Bronchial epithelial cell (primary cell): ENCODE measurements at regions not wholly inside any gene's neighbourhood (a gene's known extent, or its start where the extent isn't known, plus 50 kb on each side); places are given as distances from the start of the nearest gene placed in this dataset.

Experiments
- DNase-seq: peaks from one replicate; pipeline ENCODE4 v3.0.0-alpha.2; 2010; ENCODE audit warnings: low read depth
- FAIRE-seq: peaks from 2 replicates; lab custom pipeline; 2011; peaks lifted over from hg19 to GRCh38; lab: Jason Lieb, UNC
- H3K27me3 ChIP-seq: 2 replicates; pipeline ENCODE4 v1.5.1; 2011; ENCODE audit warnings: low read length; ENCODE audit not compliant: control insufficient read depth, insufficient read depth
- H3K36me3 ChIP-seq: 2 replicates; pipeline ENCODE4 v1.5.1; 2011; ENCODE audit warnings: low read length; ENCODE audit not compliant: control insufficient read depth, insufficient read depth
- H3K4me3 ChIP-seq: 2 replicates; pipeline ENCODE4 v1.5.1; 2011; ENCODE audit warnings: mild to moderate bottlenecking, low read depth, low read length, control low read depth
- CTCF ChIP-seq: IDR thresholded peaks from 2 replicates; pipeline ENCODE4 v1.5.1; 2011; ENCODE audit warnings: mild to moderate bottlenecking, moderate library complexity, low read length, control low read depth, inconsistent platforms; ENCODE audit not compliant: insufficient read depth, severe bottlenecking

- FAIRE-seq: no peak
- Histone ChIP-seq H3K27me3 (no peaks in the 10 kb centered on the region), H3K4me3 (no peak overlapping the region), H3K36me3 (no peaks in the 10 kb centered on the region)
- no peak for DNase-seq
- TF ChIP-seq CTCF: no peak
Measured at GRCh38 chr11:130712480-130712879, 203.8 kb downstream of the SNX19 start.

- no peak for FAIRE-seq
- Histone ChIP-seq H3K4me3 (no peak overlapping the region), H3K27me3 (no peaks in the 10 kb centered on the region), H3K36me3 (no peaks in the 10 kb centered on the region)
- TF ChIP-seq CTCF: no peak
- DNase-seq: no peak
Measured at GRCh38 chr11:130715085-130715876, 201.0 kb downstream of the SNX19 start.

GRCh38 chr11:130715877-130716220 lies 200.4 kb downstream of the SNX19 start:
- Histone ChIP-seq H3K27me3 (no peaks in the 10 kb centered on the region), H3K36me3 (no peaks in the 10 kb centered on the region), H3K4me3 (no peak overlapping the region)
- DNase-seq (no peak), FAIRE-seq (no peak)
- no peak for TF ChIP-seq CTCF

GRCh38 chr11:130718120-130718519 lies 198.2 kb downstream of the SNX19 start:
- DNase-seq (no peak), FAIRE-seq (no peak)
- H3K27me3 ChIP-seq: no peaks in the 10 kb centered on the region
- H3K4me3 ChIP-seq: no peak overlapping the region
- H3K36me3 ChIP-seq: no peaks in the 10 kb centered on the region
- TF ChIP-seq CTCF: no peak

- Histone ChIP-seq H3K36me3 (no peaks in the 10 kb centered on the region), H3K4me3 (no peak overlapping the region), H3K27me3 (no peaks in the 10 kb centered on the region)
- no peak for TF ChIP-seq CTCF
- peak; percentile 91 for FAIRE-seq
- DNase-seq: no peak
Measured at GRCh38 chr11:130719220-130719915, 196.9 kb downstream of the SNX19 start.
